CD4-positive, alpha-beta T cell (primary cell): ENCODE measurements at regions not wholly inside any gene's neighbourhood (a gene's known extent, or its start where the extent isn't known, plus 50 kb on each side); places are given as distances from the start of the nearest gene placed in this dataset.

Experiments
- ATAC-seq: fragments of 200-7000 bp; cut with Tn5 transposase; one replicate; pipeline ENCODE4 v1.10.0; 2022; ENCODE audit warnings: mild to moderate bottlenecking; ENCODE audit not compliant: poor library complexity
- CTCF ChIA-PET: fragments of 350-600 bp; sonication (Branson Sonifier 250); formaldehyde crosslinking; loops from one replicate; lab custom pipeline; 2021; ENCODE audit warnings: antibody characterized with exemption, inconsistent platforms; lab: Charles Lee
- POLR2A ChIA-PET: fragments of 350-600 bp; sonication (Branson Sonifier 250); formaldehyde crosslinking; loops from one replicate; lab custom pipeline; 2021; ENCODE audit warnings: antibody characterized with exemption, inconsistent platforms; lab: Charles Lee
- DNase-seq, 14 experiments: peaks; one replicate each; pipeline ENCODE4 v3.0.0-alpha.2; 2013 to 2020; ENCODE audit warnings: mixed read lengths in 2 of 14
- H3K27ac ChIP-seq, 2 donors: one replicate each; pipeline versions ENCODE4 v1.5.1 to v1.7.0; 2013; ENCODE audit warnings: low read length in 2 of 2, low read depth in 1 of 2, mild to moderate bottlenecking in 1 of 2
- H3K27me3 ChIP-seq, 2 experiments: 1 replicate in 1 of 2; 2 replicates in 1 of 2; pipeline versions ENCODE4 v1.6.1 to v1.7.0; 2013; ENCODE audit warnings: low read length in 2 of 2, control low read depth in 1 of 2, mild to moderate bottlenecking in 1 of 2, moderate library complexity in 1 of 2; ENCODE audit not compliant: insufficient read depth in 2 of 2, control insufficient read depth in 1 of 2
- H3K36me3 ChIP-seq: one replicate; pipeline ENCODE4 v1.6.1; 2013; ENCODE audit warnings: low read length, control low read depth; ENCODE audit not compliant: insufficient read depth
- H3K4me1 ChIP-seq: one replicate; pipeline ENCODE4 v1.6.1; 2013; ENCODE audit warnings: low read length, control low read depth; ENCODE audit not compliant: insufficient read depth
- H3K4me3 ChIP-seq: one replicate; pipeline ENCODE4 v1.5.1; 2013; ENCODE audit warnings: mild to moderate bottlenecking, low read length, moderate library complexity
- H3K9me3 ChIP-seq, 2 experiments: 1 replicate in 1 of 2; 2 replicates in 1 of 2; pipeline versions ENCODE4 v1.6.1 to v1.7.0; 2013; ENCODE audit warnings: low read length in 2 of 2, mild to moderate bottlenecking in 2 of 2, control low read depth in 1 of 2, moderate library complexity in 1 of 2; ENCODE audit not compliant: control insufficient read depth in 1 of 2, insufficient read depth in 1 of 2
- H3K27ac Mint-ChIP-seq: one replicate; pipeline ENCODE4 v1.8.0; 2020; ENCODE audit warnings: mixed read lengths
- H3K27me3 Mint-ChIP-seq: one replicate; pipeline ENCODE4 v1.8.0; 2021; ENCODE audit warnings: mixed read lengths
- H3K36me3 Mint-ChIP-seq: one replicate; pipeline ENCODE4 v1.8.0; 2021; ENCODE audit warnings: low read depth, mixed read lengths
- H3K4me1 Mint-ChIP-seq: one replicate; pipeline ENCODE4 v1.8.0; 2021; ENCODE audit warnings: low read depth, mixed read lengths
- H3K4me3 Mint-ChIP-seq: one replicate; pipeline ENCODE4 v1.8.0; 2020; ENCODE audit warnings: mild to moderate bottlenecking, mixed read lengths
- H3K9me3 Mint-ChIP-seq: one replicate; pipeline ENCODE4 v1.8.0; 2020; ENCODE audit warnings: mixed read lengths
- CTCF ChIP-seq: fragments of 200-600 bp; IDR thresholded peaks from one replicate; pipeline ENCODE4 v1.8.0; 2022; ENCODE audit warnings: antibody characterized with exemption, mild to moderate bottlenecking
- intact Hi-C, 2 experiments: fragments of 100-400 bp; cut with DNase I in 1 of 2; cut with micrococcal nuclease in 1 of 2; formaldehyde crosslinking; loops; one replicate each; pipeline versions ENCODE4 v1.15.1 to v1.9.0; 2023 to 2025; cut with DNase I, micrococcal nuclease

DNA sequence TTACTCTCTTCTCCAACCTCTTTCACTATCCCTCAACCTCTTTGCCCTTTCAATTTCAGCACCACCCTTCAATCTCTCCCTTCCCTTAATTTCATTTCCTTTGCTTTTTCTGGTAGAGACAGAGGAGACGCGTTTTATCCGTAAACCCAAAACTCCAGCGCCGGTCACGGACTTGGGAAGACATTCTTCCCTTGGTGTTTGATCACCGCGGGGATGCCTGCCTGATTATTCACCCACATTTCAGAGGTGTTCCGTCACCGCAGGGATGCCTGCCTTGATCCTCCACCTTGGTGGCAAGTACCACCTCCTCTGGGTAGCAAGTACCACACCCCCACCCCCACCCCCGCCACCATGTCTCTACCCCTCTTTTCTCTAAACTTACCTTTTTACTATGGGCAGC, 669.4 kb upstream of the PKDCC start:
- ATAC-seq, result no peak

DNA sequence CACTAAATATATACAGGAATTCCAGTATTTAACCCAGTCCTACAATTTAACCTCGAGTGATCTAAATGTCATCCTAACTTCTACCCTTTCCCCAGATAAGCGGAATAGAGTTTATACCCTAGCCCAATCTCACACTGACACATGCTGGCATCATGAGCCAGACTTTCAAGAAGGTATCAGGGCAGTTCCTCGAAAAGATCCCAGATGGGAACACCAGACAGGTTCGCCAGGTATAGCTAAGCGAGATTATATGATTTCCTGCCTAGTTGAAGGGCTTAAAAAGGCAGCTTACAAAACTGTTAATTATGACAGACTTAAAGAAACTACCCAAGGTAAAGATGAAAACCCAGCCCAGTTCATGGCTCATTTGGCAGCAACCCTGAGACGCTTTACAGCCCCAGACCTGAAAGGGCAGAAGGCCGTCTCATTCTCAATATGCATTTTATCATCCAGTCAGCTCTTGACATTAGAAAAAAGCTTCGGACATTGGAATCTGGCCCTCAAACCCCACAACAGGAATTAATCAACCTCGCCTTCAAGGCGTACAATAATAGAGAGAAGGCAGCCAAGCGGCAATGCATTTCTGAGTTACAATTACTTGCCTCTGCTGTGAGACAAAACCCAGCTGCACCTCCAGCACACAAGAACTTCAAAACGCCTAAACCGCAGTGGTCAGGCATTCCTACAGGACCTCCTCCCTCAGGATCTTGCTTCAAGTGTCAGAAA, 668.2 kb upstream of the PKDCC start:
- intact Hi-C loops, result no loop called here
- no peaks in the 10 kb centered on the region for H3K36me3 Mint-ChIP-seq
- H3K9me3 Mint-ChIP-seq, result no peaks in the 10 kb centered on the region
- no peak for TF ChIP-seq CTCF
- ChIA-PET CTCF (no interaction called here), POLR2A (no interaction called here)
- no peak overlapping the region for H3K4me3 Mint-ChIP-seq
- Histone ChIP-seq H3K4me1 (no peaks in the 10 kb centered on the region), H3K9me3 (peaks cover 0 to 3% of the 10 kb centered on the region in 2 experiments), H3K27me3 (no peaks in the 10 kb centered on the region), H3K27ac (no peak overlapping the region), H3K36me3 (no peaks in the 10 kb centered on the region), H3K4me3 (no peak overlapping the region)
- no peaks in the 10 kb centered on the region for H3K4me1 Mint-ChIP-seq
- H3K27ac Mint-ChIP-seq, result no peak overlapping the region
- ATAC-seq, result no peak
- H3K27me3 Mint-ChIP-seq, result no peaks in the 10 kb centered on the region
- no peak for DNase-seq

More for the DNA sequence above, 669.4 kb upstream of the PKDCC start:
- no peak for TF ChIP-seq CTCF
- peaks cover 0 to 3% of the 10 kb centered on the region in 2 experiments for H3K9me3 ChIP-seq
- no peaks in the 10 kb centered on the region for H3K4me1 ChIP-seq
- Mint-ChIP-seq H3K27ac (no peak overlapping the region), H3K36me3 (no peaks in the 10 kb centered on the region), H3K9me3 (no peaks in the 10 kb centered on the region), H3K4me3 (no peak overlapping the region), H3K27me3 (no peaks in the 10 kb centered on the region), H3K4me1 (no peaks in the 10 kb centered on the region)
- no peaks in the 10 kb centered on the region for H3K36me3 ChIP-seq
- no peaks in the 10 kb centered on the region for H3K27me3 ChIP-seq
- no peak overlapping the region for H3K27ac ChIP-seq
- H3K4me3 ChIP-seq, result no peak overlapping the region
- ChIA-PET POLR2A (no interaction called here), CTCF (no interaction called here)
- no peak for DNase-seq
- intact Hi-C loops, result no loop called here

GRCh38 chr2:41381701-41382100, 666.1 kb upstream of the PKDCC start:
- Mint-ChIP-seq H3K9me3 (no peaks in the 10 kb centered on the region), H3K4me3 (no peak overlapping the region), H3K36me3 (no peaks in the 10 kb centered on the region), H3K4me1 (no peaks in the 10 kb centered on the region), H3K27me3 (no peaks in the 10 kb centered on the region), H3K27ac (no peak overlapping the region)
- TF ChIP-seq CTCF, result no peak
- ChIA-PET POLR2A (no interaction called here), CTCF (interaction anchor here (1.1 kb wide), 1 partner anchor 35 kb away, joined by 3 read pairs; no protein-coding TSS in a partner anchor)
- no peak for DNase-seq
- Histone ChIP-seq H3K4me1 (no peaks in the 10 kb centered on the region), H3K9me3 (peaks cover 0 to 3% of the 10 kb centered on the region in 2 experiments), H3K27ac (no peak overlapping the region), H3K27me3 (no peaks in the 10 kb centered on the region), H3K4me3 (no peak overlapping the region), H3K36me3 (no peaks in the 10 kb centered on the region)
- intact Hi-C loops, result no loop called here
- no peak for ATAC-seq
